Right forelimb (tissue), 1 donor: ENCODE measurements at regions not wholly inside any gene's neighbourhood (a gene's known extent, or its start where the extent isn't known, plus 50 kb on each side); places are given as distances from the start of the nearest gene placed in this dataset.

ENCODE experiments used
- DNase-seq: peaks from one replicate; pipeline ENCODE4 v3.0.0-alpha.2; 2018

- no peak for DNase-seq
Measured at GRCh38 chr5:158435161-158435616, 576.2 kb upstream of the CLINT1 start.

- no peak for DNase-seq
Measured at GRCh38 chr5:158434749-158435148, 575.8 kb upstream of the CLINT1 start.

DNA sequence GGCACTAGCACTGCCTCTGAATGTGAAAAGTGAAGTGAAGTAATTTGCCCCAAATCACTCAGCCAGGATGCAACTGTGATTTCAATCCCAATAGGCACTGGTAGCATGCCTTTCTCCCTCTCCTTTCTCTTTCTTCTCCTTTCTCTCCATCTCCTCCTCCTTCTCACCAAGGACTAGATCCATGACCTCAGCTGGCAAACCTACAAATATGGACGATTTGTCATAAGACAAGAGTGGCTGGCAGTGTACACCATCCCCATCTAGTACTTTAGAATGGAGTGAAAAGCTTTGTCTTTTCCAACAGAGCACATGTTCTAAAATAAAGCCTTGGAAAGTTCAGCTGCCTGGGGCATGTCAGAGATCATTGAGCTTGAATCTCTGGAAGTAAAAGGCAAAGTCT lies 574.7 kb upstream of the CLINT1 start:
- DNase-seq = no peak

GRCh38 chr5:158431369-158432029 lies 572.6 kb upstream of the CLINT1 start:
- peak; percentile 59 for DNase-seq

DNA sequence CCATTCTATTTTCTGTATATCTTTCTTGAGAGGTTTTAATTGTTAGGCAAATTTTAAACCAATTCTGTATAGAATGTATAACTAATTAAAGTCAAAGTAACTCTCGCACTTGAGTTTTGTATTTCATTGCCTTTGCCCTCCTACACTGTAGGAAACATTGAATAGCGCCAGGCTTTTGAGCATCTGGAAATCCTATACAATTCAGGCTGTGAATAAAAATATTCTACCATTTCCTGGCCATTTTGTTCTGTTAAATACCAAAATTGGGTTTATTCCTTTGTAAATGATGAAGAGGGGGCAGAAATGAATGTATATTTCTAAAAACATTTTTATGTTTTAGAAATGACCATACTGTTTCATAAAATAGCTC lies 571.8 kb upstream of the CLINT1 start:
- no peak for DNase-seq

DNA sequence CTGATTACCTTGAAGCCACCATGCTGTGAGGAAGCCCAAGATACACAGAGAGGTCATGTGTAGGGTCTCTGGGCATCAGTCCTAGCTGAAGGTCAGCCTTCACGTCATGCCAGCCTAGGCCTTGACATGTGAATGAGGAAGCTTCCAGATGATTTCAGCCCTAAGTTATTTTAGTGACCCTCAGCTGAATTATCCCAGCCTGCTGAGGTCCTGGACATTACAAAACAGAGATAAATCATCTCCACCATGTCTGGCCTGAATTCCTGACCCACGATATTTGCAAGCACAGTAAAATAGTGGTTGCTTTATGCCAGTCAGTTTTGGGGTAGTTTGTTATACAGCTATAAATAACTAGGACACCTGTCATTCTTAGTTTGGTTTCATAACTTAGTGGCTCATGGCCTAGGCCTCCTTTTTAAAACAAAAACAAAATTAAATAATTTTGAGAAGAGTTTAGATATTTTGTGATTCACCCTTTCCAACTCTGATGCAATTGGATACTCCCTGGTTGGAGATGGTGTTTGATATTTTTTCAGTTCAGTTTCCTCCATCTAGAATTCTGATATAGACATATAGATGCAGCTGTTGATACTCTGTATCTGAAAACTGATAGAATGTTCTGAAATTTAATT lies 571.3 kb upstream of the CLINT1 start:
- DNase-seq = no peak

DNA sequence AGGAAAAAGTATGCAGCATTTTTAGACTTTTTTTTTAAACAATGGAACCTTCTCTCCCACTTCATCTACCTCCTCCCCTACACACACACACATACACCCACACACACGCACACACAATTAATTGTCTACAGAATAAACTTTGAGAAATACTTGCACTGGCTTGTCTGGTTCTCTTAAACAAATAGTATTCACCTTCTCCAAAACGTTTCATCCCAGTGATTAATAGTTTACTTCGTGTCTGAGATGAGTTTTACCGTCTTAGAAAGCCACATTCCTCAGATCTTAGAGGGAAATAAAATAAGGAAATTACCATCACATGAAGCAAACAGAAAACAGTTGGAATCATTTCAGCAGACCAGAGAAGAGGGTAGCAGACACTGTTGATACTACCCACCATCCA lies 570.6 kb upstream of the CLINT1 start:
- no peak for DNase-seq

DNA sequence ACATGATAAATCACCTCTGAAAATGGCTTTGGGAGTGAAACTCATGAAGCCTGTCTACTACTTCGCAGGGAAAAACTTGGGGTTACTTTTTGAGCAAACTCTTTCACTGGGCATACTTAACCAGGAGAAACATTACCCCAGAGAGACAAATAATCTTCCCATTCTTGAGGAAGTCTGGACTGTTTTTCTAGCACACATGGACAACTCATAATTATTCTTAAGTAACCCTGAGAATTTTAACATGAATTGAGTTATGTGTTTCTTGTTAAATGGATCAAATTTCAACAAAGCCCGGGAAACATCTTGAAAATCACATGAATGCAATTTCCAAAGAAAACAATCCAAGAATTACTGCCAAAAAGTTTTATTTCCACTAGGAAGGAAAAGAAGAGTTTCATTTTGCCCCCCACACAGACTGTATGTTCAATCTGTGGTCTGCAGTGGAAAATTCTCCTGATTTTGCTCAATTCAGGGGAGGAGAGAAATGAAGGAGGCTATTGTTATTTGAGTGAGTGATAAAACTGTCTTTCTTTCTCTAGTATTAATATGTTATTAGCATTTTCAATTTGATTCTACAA lies 564.8 kb upstream of the CLINT1 start:
- DNase-seq = no peak

DNA sequence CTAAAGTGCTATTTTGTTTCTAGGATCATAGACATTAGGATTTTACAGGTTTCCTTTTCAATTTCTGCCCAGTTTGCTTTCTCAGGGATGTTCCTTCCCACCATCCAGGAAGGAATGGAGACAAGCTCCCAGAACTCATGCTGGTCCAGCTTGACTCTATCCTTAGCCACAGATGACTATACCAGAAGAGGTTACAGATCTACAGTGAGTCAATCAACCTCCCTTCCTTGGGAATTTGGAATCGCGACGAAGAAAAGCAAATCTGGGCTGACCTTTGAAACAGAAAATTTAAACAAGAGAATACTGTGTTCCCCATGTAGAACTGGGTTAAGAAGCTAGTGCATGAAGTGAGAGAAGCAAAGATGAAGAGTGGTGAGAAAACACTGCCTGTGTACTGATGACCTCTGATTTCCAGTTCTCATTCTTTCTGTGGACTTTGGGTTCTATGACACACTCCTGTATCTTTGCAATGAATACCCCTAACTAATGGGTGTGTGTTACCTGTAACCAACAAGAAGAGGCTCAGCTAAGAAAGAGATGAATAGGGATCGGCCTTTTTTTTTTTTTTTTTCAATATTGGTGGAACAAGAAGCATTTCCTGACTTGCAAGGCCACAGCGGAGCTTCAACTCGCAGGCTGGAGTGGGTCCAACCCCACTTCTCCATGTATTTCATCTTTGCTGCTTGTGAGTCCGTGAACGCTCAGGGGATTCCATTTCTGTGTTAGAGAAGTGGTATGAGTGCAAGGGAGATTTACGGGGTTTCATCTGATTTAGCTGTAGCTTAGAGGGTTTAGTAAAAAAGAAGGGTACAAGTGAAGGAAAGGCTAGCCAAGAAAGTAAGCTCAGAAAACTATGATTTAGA lies 563.9 kb upstream of the CLINT1 start:
- DNase-seq = no peak

GRCh38 chr5:158421319-158421718 lies 562.4 kb upstream of the CLINT1 start:
- DNase-seq = no peak

DNA sequence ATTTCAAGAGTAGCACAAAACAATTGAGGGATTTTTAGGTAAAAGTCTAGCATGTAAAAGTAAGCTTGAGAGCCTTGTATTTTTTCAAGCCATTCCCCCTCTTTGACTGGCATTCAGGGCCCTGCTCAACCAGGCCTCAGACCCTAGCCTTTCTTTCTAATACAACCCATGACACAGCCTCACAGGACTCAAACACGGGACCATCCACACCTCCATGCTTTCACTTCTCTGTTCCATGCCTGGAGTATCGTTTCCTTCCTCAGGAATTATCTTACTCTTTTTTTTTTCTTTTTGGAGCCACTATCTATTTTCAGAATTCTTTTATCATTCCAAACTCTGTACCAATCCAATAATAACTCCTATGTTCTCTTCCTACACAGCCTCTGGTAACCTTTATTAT lies 560.2 kb upstream of the CLINT1 start:
- no peak for DNase-seq

GRCh38 chr5:158414780-158415179 lies 555.8 kb upstream of the CLINT1 start:
- no peak for DNase-seq

- DNase-seq = no peak
Measured at GRCh38 chr5:158414333-158414762, 555.4 kb upstream of the CLINT1 start.

DNA sequence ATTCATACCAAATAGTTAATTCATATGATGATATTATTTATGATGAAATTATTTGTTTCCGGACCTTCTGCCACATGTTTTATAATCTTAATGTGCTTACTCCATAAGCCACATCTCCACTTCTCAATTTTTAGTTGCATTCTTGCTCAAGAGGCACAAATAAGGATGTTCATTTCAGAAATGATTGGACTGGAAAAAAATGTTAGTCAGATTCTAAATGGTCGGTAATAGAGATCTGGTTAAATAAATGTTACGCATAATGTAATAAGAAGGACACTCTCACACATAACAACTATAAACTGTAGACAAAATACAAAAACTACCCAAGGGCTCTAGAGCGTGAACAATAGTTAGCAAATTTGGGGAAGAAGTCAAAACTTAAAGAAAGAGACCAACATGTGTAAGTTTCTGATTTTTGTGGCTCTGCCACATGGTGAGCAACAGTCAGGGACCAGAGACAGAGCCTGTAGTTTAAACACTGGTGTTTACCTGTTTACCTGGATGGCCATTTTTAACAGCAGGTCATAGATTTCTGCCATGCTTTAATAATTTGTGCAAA lies 554.3 kb upstream of the CLINT1 start:
- no peak for DNase-seq

DNA sequence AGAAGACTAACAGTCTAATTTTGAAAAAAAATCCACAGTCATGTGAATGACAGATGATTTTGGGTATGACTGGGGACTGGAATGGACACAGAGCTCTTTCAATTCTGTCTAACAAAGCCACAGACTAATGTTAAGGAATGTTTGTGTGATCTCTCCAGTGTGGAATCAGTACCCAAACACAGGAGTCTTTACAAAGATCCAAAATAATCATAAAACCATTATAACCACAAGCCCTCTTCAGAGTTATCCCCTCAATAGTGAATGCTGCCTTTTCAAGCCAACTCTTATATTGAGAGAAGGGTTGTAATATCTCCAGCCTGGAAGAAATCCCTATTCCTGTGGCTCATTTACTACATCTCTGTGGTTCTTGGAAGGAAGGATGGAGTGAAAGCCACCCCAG lies 552.0 kb upstream of the CLINT1 start:
- DNase-seq = no peak

DNA sequence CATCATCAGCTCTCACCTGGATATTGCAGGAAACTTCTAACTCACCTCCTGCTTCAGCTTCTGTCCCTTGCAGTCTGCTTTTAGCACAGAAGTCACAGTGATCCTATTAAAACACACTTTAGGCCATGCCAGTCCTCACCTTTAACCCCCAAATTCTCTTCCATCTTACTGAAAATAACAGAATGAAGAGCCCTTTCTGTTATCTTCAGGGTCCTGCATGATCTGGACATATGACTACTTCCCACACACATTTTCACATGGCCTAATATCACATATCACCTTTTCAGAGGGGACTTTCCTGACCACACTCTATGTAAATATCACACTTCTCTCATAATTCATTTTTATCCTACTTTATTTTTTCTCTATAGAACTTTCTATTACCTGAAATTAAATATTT lies 550.6 kb upstream of the CLINT1 start:
- DNase-seq = no peak

DNA sequence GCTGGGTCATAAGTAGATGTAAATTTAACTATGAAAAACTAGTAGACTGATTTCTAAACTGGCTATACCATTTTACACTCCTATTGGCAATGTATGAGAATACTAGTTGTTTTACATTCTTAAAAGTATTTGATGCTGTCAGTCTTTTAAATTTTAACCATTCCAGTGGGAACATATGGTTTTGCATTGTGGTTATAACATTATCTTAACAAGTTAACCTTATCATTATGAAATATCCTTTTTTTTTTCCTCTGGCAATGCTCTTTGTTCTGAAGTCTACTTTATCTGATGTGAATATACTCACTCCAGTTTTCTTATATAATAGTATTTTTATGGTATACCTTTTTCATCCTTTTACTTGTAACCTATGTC lies 548.9 kb upstream of the CLINT1 start:
- DNase-seq = no peak

- DNase-seq = no peak
Measured at GRCh38 chr5:158406884-158407823, 548.2 kb upstream of the CLINT1 start.

DNA sequence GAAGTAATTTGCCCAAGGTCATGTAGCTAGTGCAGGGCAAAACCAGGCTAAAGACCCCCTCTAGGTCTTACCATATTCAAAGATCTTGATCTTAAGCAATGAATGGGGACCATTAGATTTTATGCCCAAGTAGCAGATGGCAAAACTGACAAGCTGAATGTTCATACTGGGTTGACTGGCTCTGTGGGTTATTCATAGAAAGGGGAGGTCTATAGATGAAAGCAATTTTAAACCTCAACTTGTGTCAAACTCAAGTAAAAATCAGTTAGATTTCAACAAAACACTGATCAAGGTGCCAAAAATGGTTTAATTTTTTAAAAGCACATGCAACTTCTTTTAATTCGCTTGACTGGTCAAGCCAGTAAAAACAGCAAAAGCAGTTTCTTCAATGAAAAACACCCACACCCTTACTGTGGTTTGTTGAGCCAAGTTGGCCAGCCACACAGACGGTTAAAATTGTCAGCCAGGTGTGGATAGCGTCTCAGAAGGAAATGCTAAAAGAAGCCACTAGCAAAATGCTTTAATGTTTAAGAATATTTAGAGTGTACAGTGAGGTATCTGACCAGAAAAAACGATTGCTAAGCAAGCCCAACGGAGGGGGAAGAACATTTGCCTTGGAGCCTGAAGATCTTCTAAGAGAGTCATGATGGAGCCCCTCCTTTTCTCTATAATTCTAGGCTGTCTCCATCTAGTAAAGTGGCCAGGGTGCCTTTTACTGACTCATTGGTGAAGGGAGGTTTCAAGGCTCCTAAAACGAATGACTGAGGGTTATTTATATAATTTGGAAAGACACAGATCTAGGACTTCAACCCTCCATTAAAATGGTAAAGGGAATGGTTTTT lies 539.6 kb upstream of the CLINT1 start:
- DNase-seq = no peak

DNA sequence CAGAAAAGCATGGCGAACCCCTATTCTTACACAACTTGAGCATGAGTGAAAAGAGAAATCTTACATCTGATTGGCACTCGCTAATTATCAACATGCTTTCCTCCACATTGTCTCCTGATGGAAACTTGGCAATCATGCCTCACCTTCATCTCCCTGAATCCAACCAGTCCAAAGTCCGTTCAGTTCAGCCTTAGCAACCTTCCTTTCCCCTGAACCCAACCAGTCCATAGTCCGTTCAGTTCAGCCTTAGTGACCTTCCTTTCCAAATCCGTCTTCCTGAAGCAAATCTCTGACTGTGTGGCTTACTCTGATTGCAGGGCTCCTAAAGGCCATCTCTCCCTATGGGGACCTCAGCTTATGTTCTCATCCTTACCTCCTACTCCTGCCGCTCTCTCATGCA lies 538.3 kb upstream of the CLINT1 start:
- no peak for DNase-seq

GRCh38 chr5:158394102-158394501 lies 535.2 kb upstream of the CLINT1 start:
- no peak for DNase-seq
